ENCODE measurements at regions not wholly inside any gene's neighbourhood (a gene's known extent, or its start where the extent isn't known, plus 50 kb on each side); places are given as distances from the start of the nearest gene placed in this dataset.

GRCh38 chr6:166861304-166861703 is 95.0 kb downstream of the RNASET2 start:
- Histone ChIP-seq H3K79me2 (ENCODE audit: insufficient read depth, low read depth, low read length) (no peaks in the 10 kb centered on the region), H2AFZ (ENCODE audit: low read length) (no peak overlapping the region), H3K9me3 (ENCODE audit: low read length) (no peaks in the 10 kb centered on the region), H3K4me2 (ENCODE audit: low read length) (no peak overlapping the region), H3K9me2 (ENCODE audit: insufficient read depth, low read length) (no peaks in the 10 kb centered on the region), H3K4me3 (ENCODE audit: low read depth, low read length, poor library complexity, severe bottlenecking) (no peak overlapping the region), H3K4me1 (ENCODE audit: insufficient read depth, low read length, poor library complexity, severe bottlenecking) (no peaks in the 10 kb centered on the region), H3K36me3 (ENCODE audit: insufficient read depth, low read length) (no peaks in the 10 kb centered on the region), H4K20me1 (ENCODE audit: insufficient read depth, low read length) (no peaks in the 10 kb centered on the region), H3K27ac (ENCODE audit: low read depth, low read length, poor library complexity, severe bottlenecking) (no peak overlapping the region)
- CTCF ChIA-PET (ENCODE audit: unreplicated experiment) = no interaction called here
- intact Hi-C loops (cut with micrococcal nuclease; ENCODE audit: unreplicated experiment) = no loop called here
- DNase-seq (ENCODE audit: low spot score) = no peak
- BruUV-seq (replicated peaks) = no TSS peak
- POLR2A ChIA-PET = no interaction called here
- TF ChIP-seq CTCF (conservative IDR thresholded peaks at IDR 0.05; ENCODE audit: low read length) (no peak), EZH2phosphoT487 (IDR thresholded peaks at IDR 0.05; ENCODE audit: borderline replicate concordance, low read depth, low read length) (no peak)

DNA sequence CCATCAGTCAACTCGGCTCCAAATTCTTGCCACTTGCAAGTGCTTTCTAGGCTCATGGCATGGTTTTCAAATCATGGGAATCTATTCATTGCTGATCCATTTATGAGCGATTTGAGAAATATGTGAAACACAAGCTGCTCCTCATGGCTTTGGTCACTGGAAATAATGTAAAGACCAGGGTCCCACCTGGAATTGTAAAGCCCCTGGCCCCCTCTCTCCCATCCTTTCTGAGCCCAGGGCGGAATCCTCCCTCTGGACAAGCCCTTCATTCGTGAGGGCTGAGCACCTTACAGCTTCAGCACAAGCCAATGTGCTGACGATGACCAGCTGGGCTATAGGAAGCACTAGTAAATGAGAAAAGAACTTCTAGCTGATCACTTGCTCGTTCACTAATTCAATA is 96.0 kb downstream of the RNASET2 start:
- Histone ChIP-seq H3K27ac (ENCODE audit: low read depth, low read length, poor library complexity, severe bottlenecking) (no peak overlapping the region), H4K20me1 (ENCODE audit: insufficient read depth, low read length) (no peaks in the 10 kb centered on the region), H3K4me2 (ENCODE audit: low read length) (no peak overlapping the region), H3K36me3 (ENCODE audit: insufficient read depth, low read length) (no peaks in the 10 kb centered on the region), H3K4me3 (ENCODE audit: low read depth, low read length, poor library complexity, severe bottlenecking) (no peak overlapping the region), H3K9me3 (ENCODE audit: low read length) (no peaks in the 10 kb centered on the region), H3K9me2 (ENCODE audit: insufficient read depth, low read length) (no peaks in the 10 kb centered on the region), H2AFZ (ENCODE audit: low read length) (no peak overlapping the region), H3K79me2 (ENCODE audit: insufficient read depth, low read depth, low read length) (no peaks in the 10 kb centered on the region), H3K4me1 (ENCODE audit: insufficient read depth, low read length, poor library complexity, severe bottlenecking) (no peaks in the 10 kb centered on the region)
- POLR2A ChIA-PET = interaction anchor here (0.7 kb wide), 1 partner anchor 139 kb away, joined by 3 read pairs; no protein-coding TSS in a partner anchor
- no peak for DNase-seq (ENCODE audit: low spot score)
- TF ChIP-seq CTCF (conservative IDR thresholded peaks at IDR 0.05; ENCODE audit: low read length) = no peak
- no peak for TF ChIP-seq EZH2phosphoT487 (IDR thresholded peaks at IDR 0.05; ENCODE audit: borderline replicate concordance, low read depth, low read length)
- no TSS peak for BruUV-seq (replicated peaks)
- CTCF ChIA-PET (ENCODE audit: unreplicated experiment) = no interaction called here
- intact Hi-C loops (cut with micrococcal nuclease; ENCODE audit: unreplicated experiment) = no loop called here

GRCh38 chr6:166855416-166855815 is 100.9 kb downstream of the RNASET2 start:
- no peak overlapping the region for H3K4me3 ChIP-seq (ENCODE audit: low read depth, low read length, poor library complexity, severe bottlenecking)
- H3K36me3 ChIP-seq (ENCODE audit: insufficient read depth, low read length) = no peaks in the 10 kb centered on the region
- no peaks in the 10 kb centered on the region for H3K4me1 ChIP-seq (ENCODE audit: insufficient read depth, low read length, poor library complexity, severe bottlenecking)
- TF ChIP-seq CTCF (conservative IDR thresholded peaks at IDR 0.05; ENCODE audit: low read length) (no peak), EZH2phosphoT487 (IDR thresholded peaks at IDR 0.05; ENCODE audit: borderline replicate concordance, low read depth, low read length) (no peak)
- POLR2A ChIA-PET = no interaction called here
- no peaks in the 10 kb centered on the region for H3K79me2 ChIP-seq (ENCODE audit: insufficient read depth, low read depth, low read length)
- BruUV-seq (replicated peaks) = no TSS peak
- H4K20me1 ChIP-seq (ENCODE audit: insufficient read depth, low read length) = no peaks in the 10 kb centered on the region
- no peaks in the 10 kb centered on the region for H3K9me3 ChIP-seq (ENCODE audit: low read length)
- intact Hi-C loops (cut with micrococcal nuclease; ENCODE audit: unreplicated experiment) = no loop called here
- DNase-seq (ENCODE audit: low spot score) = no peak
- no peak overlapping the region for H3K4me2 ChIP-seq (ENCODE audit: low read length)
- CTCF ChIA-PET (ENCODE audit: unreplicated experiment) = no interaction called here
- H3K27ac ChIP-seq (ENCODE audit: low read depth, low read length, poor library complexity, severe bottlenecking) = no peak overlapping the region
- H2AFZ ChIP-seq (ENCODE audit: low read length) = no peak overlapping the region
- H3K9me2 ChIP-seq (ENCODE audit: insufficient read depth, low read length) = no peaks in the 10 kb centered on the region
